ACHN (cell line): ENCODE measurements at regions not wholly inside any gene's neighbourhood (a gene's known extent, or its start where the extent isn't known, plus 50 kb on each side); places are given as distances from the start of the nearest gene placed in this dataset.

Experiments used
- DNase-seq: peaks from one replicate; pipeline ENCODE4 v3.0.0-alpha.2; 2015
- in situ Hi-C: cut with HindIII; loops from 2 replicates; pipeline ENCODE4 v1.10.0; 2017; ENCODE audit warnings: low sequenced_read_pairs, low pct_ligation_motif_present, low pct_unique_long_range_greater_than_20kb

- in situ Hi-C loops = no loop called here
- DNase-seq = no peak
Measured at GRCh38 chr15:37165395-37165794, 65.0 kb upstream of the MEIS2 start.

DNA sequence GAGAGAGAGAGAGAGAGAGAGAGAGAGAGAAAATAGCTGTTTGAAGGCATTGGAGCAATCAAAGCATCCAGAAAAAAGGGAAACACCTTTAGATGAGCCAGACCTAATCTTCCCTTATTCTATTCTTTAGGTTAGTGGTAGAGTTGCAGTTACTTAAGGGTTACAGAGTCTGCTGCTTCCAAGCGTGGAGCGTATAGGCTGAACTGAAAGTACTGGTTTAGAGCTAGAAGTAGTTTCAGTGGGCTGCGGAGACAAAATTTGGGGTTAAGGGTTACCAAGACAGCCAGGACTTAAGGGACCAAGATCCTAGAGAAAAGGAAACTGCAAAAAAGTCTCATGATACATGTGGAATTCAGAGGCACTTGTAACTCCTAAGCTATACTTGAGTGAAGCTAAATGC lies 66.1 kb upstream of the MEIS2 start:
- in situ Hi-C loops = no loop called here
- no peak for DNase-seq

GRCh38 chr15:37181339-37181738 lies 81.0 kb upstream of the MEIS2 start:
- no peak for DNase-seq
- in situ Hi-C loops = no loop called here

DNA sequence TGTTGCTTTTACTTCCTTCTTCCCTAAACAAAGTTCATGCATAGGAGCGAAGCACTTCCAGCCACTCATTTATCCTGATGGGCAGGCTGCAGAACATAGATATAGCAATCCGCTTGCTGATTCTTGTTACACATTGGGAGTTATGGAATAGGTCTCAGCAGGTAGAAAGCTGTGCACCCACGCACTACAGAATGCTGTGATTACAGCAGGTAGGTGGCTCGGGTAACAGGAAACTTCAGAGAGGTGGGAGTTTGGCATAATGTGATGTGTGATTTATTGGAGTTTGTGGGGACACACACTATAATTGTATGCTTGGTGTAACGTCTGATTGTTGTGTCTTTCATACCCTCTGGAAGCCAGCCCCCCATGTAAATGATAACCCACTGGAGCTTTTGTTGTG lies 99.2 kb upstream of the MEIS2 start:
- in situ Hi-C loops = no loop called here
- DNase-seq = no peak

GRCh38 chr15:37203050-37203449 lies 102.7 kb upstream of the MEIS2 start:
- no peak for DNase-seq
- in situ Hi-C loops = no loop called here

DNA sequence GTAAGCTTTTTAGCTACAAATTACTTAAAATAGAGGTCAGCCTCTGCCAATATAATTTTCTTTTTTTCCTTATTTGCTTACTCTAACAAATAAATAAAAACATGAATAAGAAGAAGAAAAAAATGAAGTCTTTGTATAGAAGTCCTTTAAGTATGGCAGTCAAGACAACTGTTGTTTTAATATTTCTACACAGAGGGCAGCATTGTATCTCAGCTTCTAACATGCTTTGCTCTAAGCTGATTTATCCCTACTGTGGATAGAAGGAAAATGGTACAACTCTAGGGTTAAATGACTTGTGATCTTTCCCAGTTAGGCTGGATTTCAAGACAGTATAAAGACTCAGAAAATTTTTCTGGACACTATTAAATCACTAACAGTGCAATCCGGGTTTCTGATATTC lies 104.3 kb upstream of the MEIS2 start:
- no peak for DNase-seq
- in situ Hi-C loops = no loop called here

- no peak for DNase-seq
- in situ Hi-C loops = no loop called here
Measured at GRCh38 chr15:37206690-37207089, 106.3 kb upstream of the MEIS2 start.

GRCh38 chr15:37208146-37209040 lies 108.0 kb upstream of the MEIS2 start:
- no peak for DNase-seq
- in situ Hi-C loops = no loop called here

- in situ Hi-C loops = no loop called here
Measured at GRCh38 chr15:37209041-37209363, 108.7 kb upstream of the MEIS2 start.

GRCh38 chr15:37217567-37217966 lies 117.2 kb upstream of the MEIS2 start:
- no peak for DNase-seq
- in situ Hi-C loops = no loop called here

More at GRCh38 chr15:37209041-37209363, 108.7 kb upstream of the MEIS2 start:
- no peak for DNase-seq

GRCh38 chr15:37218351-37218916 lies 118.1 kb upstream of the MEIS2 start:
- DNase-seq = no peak
- in situ Hi-C loops = no loop called here

GRCh38 chr15:37219211-37219701 lies 118.9 kb upstream of the MEIS2 start:
- no peak for DNase-seq
- in situ Hi-C loops = no loop called here

DNA sequence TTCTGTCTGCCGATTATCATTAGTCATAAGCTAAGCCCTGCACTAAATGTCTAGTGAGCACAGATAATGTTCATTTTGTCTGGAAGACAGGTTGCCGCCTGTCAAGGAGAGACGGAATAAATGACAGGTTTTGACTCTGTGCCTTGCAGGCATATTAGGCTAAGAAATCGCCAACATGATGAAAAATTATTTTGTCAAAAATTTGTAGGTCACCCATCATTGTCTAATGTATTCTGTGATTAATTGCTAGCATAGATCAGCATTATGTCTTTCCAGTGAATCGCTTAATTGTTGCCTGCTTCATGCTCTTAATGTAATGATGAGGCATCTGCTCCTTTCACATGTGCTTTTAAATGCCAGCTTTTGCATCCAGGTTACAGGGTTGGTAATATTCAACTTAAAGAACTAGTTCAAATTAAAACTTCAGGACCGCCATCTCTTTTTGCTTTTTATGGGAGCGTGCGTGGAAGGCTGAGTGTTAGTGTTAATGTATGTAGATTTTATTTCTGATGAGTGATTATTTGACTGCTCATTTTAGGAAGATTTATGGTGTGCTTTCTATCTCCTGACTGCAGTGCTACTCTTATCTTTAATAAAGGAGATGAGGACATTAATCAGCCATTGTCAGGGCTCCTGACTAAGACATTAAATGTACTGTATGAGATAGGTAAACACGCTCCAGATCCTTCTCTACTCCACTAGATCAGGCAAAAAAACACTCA lies 120.8 kb upstream of the MEIS2 start:
- no peak for DNase-seq
- in situ Hi-C loops = no loop called here

- in situ Hi-C loops = no loop called here
- no peak for DNase-seq
Measured at GRCh38 chr15:37221671-37222145, 121.4 kb upstream of the MEIS2 start.

- DNase-seq = no peak
- in situ Hi-C loops = no loop called here
Measured at GRCh38 chr15:37223089-37223488, 122.7 kb upstream of the MEIS2 start.

DNA sequence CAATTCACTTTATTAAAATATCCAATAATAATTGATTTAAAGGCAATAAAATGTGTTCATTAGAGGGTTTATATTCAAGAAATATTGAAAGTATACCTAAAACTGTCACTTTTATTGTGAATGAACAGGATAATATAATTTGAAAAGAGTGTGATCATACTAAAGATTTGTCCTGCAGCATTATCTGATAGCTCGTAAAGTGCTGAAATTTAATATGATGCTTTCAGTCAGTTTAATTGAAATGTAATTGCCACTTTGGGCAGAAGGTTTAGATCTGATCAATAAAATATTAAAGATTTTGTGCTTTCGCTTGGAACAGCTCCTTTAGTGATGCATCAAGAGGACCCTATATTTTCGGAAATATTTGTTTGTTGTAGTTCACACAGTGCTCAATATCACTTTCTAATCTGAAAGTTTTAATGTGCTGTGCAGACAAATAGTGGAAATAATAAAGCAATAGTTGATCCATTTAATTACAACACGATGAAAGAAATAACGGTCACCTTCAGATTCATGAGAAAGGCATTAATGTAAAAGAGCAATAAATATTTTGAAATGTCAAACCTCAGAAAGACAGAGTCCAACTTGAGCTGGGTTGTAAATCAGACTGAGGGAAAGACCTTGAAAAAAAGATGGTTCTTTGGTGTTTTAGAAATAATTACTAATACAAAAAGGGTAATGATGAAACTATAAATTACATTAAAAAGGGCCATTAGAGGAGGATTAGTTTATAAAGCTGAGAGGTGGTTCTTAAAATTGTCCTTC lies 129.7 kb upstream of the MEIS2 start:
- in situ Hi-C loops = no loop called here
- no peak for DNase-seq

GRCh38 chr15:37245358-37245757 lies 145.0 kb upstream of the MEIS2 start:
- in situ Hi-C loops = no loop called here
- DNase-seq = no peak

DNA sequence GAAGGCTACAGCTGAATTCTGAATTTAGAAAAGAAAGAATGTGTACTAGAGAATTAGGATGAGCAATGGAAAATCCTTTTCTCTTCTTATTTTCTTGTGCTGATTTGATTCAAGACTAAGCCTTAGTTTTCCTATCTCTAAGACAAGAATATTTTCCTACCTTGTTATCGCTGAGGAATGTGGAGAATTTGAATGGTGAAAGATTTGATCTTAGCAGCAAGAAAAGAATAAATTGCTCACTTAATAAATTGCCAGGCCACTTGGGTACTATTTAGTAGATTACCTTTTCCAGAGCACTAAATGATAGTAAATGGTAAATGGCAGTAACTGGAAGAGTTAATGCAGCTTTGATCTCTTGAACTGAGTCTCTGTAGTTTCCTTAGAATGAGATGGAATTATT lies 145.7 kb upstream of the MEIS2 start:
- DNase-seq = no peak
- in situ Hi-C loops = no loop called here

DNA sequence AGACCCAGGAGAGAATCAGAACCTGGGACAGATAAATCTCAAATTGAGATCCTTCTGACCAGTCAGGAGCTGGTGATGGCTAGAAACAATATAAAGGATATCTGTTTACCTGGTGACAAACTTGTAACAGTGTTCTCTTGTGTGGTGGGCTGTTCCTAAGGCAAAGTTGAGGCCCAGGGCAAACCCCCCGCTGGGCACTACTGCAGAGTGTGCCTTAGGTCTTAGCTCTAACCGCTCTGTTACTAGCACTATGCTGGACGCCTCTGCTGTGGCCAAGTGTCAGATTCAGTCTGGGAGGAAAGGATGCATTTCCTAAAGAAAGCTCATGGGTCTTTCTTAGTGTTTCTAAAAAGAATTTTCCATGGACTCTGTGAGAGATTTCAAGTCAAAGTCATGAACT lies 146.5 kb upstream of the MEIS2 start:
- DNase-seq = no peak
- in situ Hi-C loops = no loop called here
